Osteoblast (primary cell): ENCODE measurements at regions not wholly inside any gene's neighbourhood (a gene's known extent, or its start where the extent isn't known, plus 50 kb on each side); places are given as distances from the start of the nearest gene placed in this dataset.

Source experiments
- DNase-seq: peaks from one replicate; pipeline ENCODE4 v3.0.0; 2011; ENCODE audit warnings: low spot score, mixed read lengths; ENCODE audit not compliant: insufficient read length; ENCODE audit errors: missing footprints
- H2AFZ ChIP-seq: 2 replicates; pipeline ENCODE4 v1.6.0; 2011; ENCODE audit warnings: mild to moderate bottlenecking, low read length
- H3K27ac ChIP-seq: 2 replicates; pipeline ENCODE4 v1.5.1; 2011; ENCODE audit warnings: mild to moderate bottlenecking, low read depth, low read length, moderate library complexity
- H3K27me3 ChIP-seq: 2 replicates; pipeline ENCODE4 v1.6.0; 2012; ENCODE audit warnings: mild to moderate bottlenecking, control low read depth, inconsistent platforms, low read length, moderate library complexity; ENCODE audit not compliant: insufficient read depth
- H3K36me3 ChIP-seq: 2 replicates; pipeline ENCODE4 v1.5.1; 2011; ENCODE audit warnings: mild to moderate bottlenecking, low read length, control low read depth, moderate library complexity; ENCODE audit not compliant: insufficient read depth
- H3K4me1 ChIP-seq: 2 replicates; pipeline ENCODE4 v1.5.1; 2011; ENCODE audit warnings: mild to moderate bottlenecking, low read length, control low read depth, moderate library complexity; ENCODE audit not compliant: insufficient read depth
- H3K4me2 ChIP-seq: 2 replicates; pipeline ENCODE4 v1.6.0; 2011; ENCODE audit warnings: mild to moderate bottlenecking, low read length; ENCODE audit not compliant: insufficient read depth
- H3K4me3 ChIP-seq: fragments of 200-600 bp; sonication (generic); 3 replicates; pipeline ENCODE4 v1.5.1; 2012; ENCODE audit warnings: mild to moderate bottlenecking, low read length, inconsistent platforms; ENCODE audit not compliant: insufficient read depth
- H3K79me2 ChIP-seq: 2 replicates; pipeline ENCODE4 v1.6.0; 2012; ENCODE audit warnings: mild to moderate bottlenecking, low read length, control low read depth, inconsistent platforms; ENCODE audit not compliant: insufficient read depth
- H3K9me3 ChIP-seq: 2 replicates; pipeline ENCODE4 v1.5.1; 2011; ENCODE audit warnings: low read depth, low read length, control low read depth
- H4K20me1 ChIP-seq: 2 replicates; pipeline ENCODE4 v1.6.0; 2012; ENCODE audit warnings: mild to moderate bottlenecking, low read length, control low read depth; ENCODE audit not compliant: insufficient read depth
- TF ChIP-seq, protein P1 (sequence below): IDR thresholded peaks from 2 replicates; pipeline ENCODE4 v1.5.1; 2011; ENCODE audit warnings: mild to moderate bottlenecking, low read depth, low read length, moderate library complexity; ENCODE audit errors: extremely low read depth

DNA sequence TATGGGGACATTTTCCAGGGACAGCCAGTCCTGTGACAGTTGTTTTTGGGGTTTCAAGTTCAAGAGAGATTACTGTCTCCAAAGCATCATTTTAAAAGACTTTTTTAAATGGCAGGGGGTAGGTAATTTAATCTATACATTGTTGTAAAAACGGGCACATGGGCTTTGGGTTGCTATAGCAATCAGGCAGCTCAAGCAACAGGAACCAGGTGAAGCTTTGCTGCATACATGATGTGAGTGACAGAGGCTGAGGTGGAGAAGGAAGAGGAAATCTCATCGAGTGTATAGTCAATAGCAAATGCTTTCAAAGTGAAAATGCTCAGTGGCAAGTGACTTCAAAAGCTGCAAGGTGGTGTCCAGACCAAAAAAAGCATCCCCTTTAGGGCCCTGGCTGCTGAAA, 277.4 kb upstream of the JAG1 start:
- H3K4me3 ChIP-seq = no peak overlapping the region
- H3K79me2 ChIP-seq = no peaks in the 10 kb centered on the region
- no peak overlapping the region for H3K4me2 ChIP-seq
- no peaks in the 10 kb centered on the region for H3K36me3 ChIP-seq
- TF ChIP-seq, protein P1, sequence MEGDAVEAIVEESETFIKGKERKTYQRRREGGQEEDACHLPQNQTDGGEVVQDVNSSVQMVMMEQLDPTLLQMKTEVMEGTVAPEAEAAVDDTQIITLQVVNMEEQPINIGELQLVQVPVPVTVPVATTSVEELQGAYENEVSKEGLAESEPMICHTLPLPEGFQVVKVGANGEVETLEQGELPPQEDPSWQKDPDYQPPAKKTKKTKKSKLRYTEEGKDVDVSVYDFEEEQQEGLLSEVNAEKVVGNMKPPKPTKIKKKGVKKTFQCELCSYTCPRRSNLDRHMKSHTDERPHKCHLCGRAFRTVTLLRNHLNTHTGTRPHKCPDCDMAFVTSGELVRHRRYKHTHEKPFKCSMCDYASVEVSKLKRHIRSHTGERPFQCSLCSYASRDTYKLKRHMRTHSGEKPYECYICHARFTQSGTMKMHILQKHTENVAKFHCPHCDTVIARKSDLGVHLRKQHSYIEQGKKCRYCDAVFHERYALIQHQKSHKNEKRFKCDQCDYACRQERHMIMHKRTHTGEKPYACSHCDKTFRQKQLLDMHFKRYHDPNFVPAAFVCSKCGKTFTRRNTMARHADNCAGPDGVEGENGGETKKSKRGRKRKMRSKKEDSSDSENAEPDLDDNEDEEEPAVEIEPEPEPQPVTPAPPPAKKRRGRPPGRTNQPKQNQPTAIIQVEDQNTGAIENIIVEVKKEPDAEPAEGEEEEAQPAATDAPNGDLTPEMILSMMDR = no peak
- no peak overlapping the region for H2AFZ ChIP-seq
- no peaks in the 10 kb centered on the region for H3K4me1 ChIP-seq
- H3K27ac ChIP-seq = no peak overlapping the region
- no peaks in the 10 kb centered on the region for H4K20me1 ChIP-seq
- H3K9me3 ChIP-seq = no peaks in the 10 kb centered on the region
- DNase-seq = no peak
- H3K27me3 ChIP-seq = no peaks in the 10 kb centered on the region

DNA sequence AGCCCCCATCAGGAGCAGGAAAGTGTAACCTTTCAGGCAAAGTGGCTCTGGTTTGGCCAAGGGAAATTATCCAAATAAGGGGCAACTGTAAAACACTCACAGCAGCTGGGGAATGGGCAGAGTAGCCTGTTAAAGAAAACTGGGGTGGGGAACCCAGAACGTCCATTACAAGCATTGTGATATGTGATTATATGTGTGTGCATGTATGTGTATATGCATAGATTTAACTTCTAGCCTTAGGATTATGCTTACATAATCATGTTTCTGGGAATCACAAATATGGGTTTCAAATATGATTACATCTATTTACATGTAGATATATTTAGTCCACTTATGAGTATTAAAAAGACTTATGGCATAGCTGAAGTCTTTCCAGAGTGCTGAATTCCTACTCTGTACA, 278.1 kb upstream of the JAG1 start:
- Histone ChIP-seq H3K4me1 (no peaks in the 10 kb centered on the region), H3K36me3 (no peaks in the 10 kb centered on the region), H3K4me2 (no peak overlapping the region), H3K27ac (no peak overlapping the region), H3K27me3 (no peaks in the 10 kb centered on the region), H4K20me1 (no peaks in the 10 kb centered on the region), H3K4me3 (no peak overlapping the region), H3K79me2 (no peaks in the 10 kb centered on the region), H2AFZ (no peak overlapping the region), H3K9me3 (no peaks in the 10 kb centered on the region)
- DNase-seq = no peak
- TF ChIP-seq, protein P1 = no peak

DNA sequence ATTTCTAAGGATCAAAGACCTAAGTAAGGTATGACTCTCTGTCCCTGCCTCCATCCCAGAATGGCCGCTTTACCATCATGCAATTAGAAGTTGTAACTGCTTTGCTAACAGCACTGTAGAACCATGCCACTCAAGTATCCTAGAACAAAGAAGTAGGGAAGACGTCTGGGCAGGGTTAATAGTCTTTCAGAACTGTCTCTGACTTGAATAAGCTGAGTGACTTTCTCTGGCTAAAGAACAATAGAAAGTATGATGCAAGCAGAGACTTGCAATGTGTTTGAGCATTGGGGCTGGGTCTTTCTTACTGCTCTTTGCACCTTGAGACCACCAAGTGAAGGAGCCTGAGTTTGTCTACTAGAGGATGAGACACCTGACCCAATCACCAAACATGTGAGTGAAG, 279.6 kb upstream of the JAG1 start:
- no peaks in the 10 kb centered on the region for H3K27me3 ChIP-seq
- TF ChIP-seq, protein P1 = no peak

DNA sequence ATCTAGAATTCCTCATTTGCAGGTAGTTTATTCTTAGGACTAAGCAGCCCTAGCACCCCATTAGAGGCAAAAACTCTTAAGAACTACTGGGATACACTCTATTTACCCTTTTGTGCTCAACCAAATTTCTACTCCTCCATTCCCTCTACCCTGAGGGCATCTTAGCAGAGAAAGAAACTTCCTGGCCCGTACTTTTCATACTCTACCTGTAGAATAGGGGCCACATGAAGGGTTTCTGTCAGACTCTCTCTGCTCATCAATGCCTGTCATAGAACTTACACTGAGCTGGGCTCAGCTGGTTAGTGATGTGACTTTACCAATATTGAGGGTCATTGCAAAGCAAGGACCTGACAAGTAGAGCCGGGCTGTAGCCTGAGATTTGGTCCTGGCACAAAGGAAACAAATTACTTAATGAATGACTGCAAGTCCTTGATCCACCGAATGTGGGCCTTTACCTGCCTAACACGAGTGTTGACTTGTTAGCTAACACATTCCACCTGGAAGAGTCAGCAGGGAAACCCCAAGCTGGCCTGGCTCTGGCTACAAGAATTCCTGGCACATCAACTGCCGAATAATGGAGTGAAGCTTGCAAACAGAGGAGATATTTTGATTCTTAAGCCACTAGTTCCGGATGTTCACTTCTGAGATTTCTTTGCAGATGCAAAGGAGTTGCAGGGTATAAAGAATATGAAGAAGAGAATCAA, 280.5 kb upstream of the JAG1 start:
- Histone ChIP-seq H2AFZ (no peak overlapping the region), H3K36me3 (no peaks in the 10 kb centered on the region), H3K4me3 (no peak overlapping the region), H4K20me1 (no peaks in the 10 kb centered on the region), H3K79me2 (no peaks in the 10 kb centered on the region), H3K4me2 (no peak overlapping the region), H3K27ac (no peak overlapping the region), H3K27me3 (no peaks in the 10 kb centered on the region), H3K9me3 (no peaks in the 10 kb centered on the region), H3K4me1 (no peaks in the 10 kb centered on the region)
- TF ChIP-seq, protein P1 = no peak
- no peak for DNase-seq

More for the DNA sequence above, 279.6 kb upstream of the JAG1 start:
- no peak for DNase-seq
- H3K4me2 ChIP-seq = no peak overlapping the region
- no peaks in the 10 kb centered on the region for H3K36me3 ChIP-seq
- no peaks in the 10 kb centered on the region for H3K9me3 ChIP-seq
- H3K79me2 ChIP-seq = no peaks in the 10 kb centered on the region
- H3K27ac ChIP-seq = no peak overlapping the region
- no peak overlapping the region for H2AFZ ChIP-seq
- H3K4me3 ChIP-seq = no peak overlapping the region
- H3K4me1 ChIP-seq = no peaks in the 10 kb centered on the region
- no peaks in the 10 kb centered on the region for H4K20me1 ChIP-seq
